Mesenchymal stem cell (in vitro differentiated cells and primary cell): ENCODE measurements at regions not wholly inside any gene's neighbourhood (a gene's known extent, or its start where the extent isn't known, plus 50 kb on each side); places are given as distances from the start of the nearest gene placed in this dataset.

Source experiments
- DNase-seq: peaks from one replicate; pipeline ENCODE4 v3.0.0-alpha.2; 2013
- H2AFZ ChIP-seq: one replicate; pipeline ENCODE4 v1.6.1; 2013; ENCODE audit warnings: low read depth, mild to moderate bottlenecking, control low read depth, inconsistent platforms, low read length, moderate library complexity
- H2AK5ac ChIP-seq: 2 replicates; pipeline ENCODE4 v1.6.1; 2013; ENCODE audit warnings: low read length, moderate library complexity, mild to moderate bottlenecking, inconsistent platforms; ENCODE audit not compliant: severe bottlenecking
- H2BK120ac ChIP-seq: one replicate; pipeline ENCODE4 v1.6.1; 2013; ENCODE audit warnings: low read depth, mild to moderate bottlenecking, inconsistent platforms, low read length, moderate library complexity
- H2BK12ac ChIP-seq, 2 experiments: one replicate each; pipeline ENCODE4 v1.6.1; 2013; ENCODE audit warnings: inconsistent platforms in 2 of 2, low read length in 2 of 2, mild to moderate bottlenecking in 2 of 2, moderate library complexity in 2 of 2, control low read depth in 1 of 2
- H2BK15ac ChIP-seq: one replicate; pipeline ENCODE4 v1.6.1; 2013; ENCODE audit warnings: mild to moderate bottlenecking, low read depth, inconsistent platforms; ENCODE audit not compliant: poor library complexity, severe bottlenecking
- H2BK5ac ChIP-seq: 2 replicates; pipeline ENCODE4 v1.6.1; 2013; ENCODE audit warnings: low read depth, mild to moderate bottlenecking, low read length, control low read depth, inconsistent platforms; ENCODE audit not compliant: poor library complexity, severe bottlenecking
- H3K14ac ChIP-seq, 2 experiments: one replicate each; pipeline ENCODE4 v1.6.1; 2013; ENCODE audit warnings: inconsistent platforms in 2 of 2, low read length in 2 of 2, control low read depth in 1 of 2, mild to moderate bottlenecking in 1 of 2, moderate library complexity in 1 of 2
- H3K18ac ChIP-seq, 2 experiments: one replicate each; pipeline ENCODE4 v1.6.1; 2013; ENCODE audit warnings: inconsistent platforms in 2 of 2, low read length in 2 of 2, control low read depth in 1 of 2, low read depth in 1 of 2, mild to moderate bottlenecking in 1 of 2
- H3K23ac ChIP-seq, 2 experiments: one replicate each; pipeline ENCODE4 v1.6.1; 2013; ENCODE audit warnings: inconsistent platforms in 2 of 2, low read length in 2 of 2, mild to moderate bottlenecking in 2 of 2, moderate library complexity in 2 of 2, control low read depth in 1 of 2
- H3K27ac ChIP-seq: 2 replicates; pipeline ENCODE4 v1.5.1; 2013; ENCODE audit warnings: mild to moderate bottlenecking, moderate library complexity, low read length, control low read depth, inconsistent platforms; ENCODE audit not compliant: poor library complexity, severe bottlenecking
- H3K27me3 ChIP-seq, 2 experiments: 2 replicates each; pipeline versions ENCODE4 v1.6.1 to v1.7.0; 2013; ENCODE audit warnings: low read length in 2 of 2, mild to moderate bottlenecking in 2 of 2, moderate library complexity in 2 of 2, control low read depth in 1 of 2, inconsistent platforms in 1 of 2; ENCODE audit not compliant: control insufficient read depth in 1 of 2, insufficient read depth in 1 of 2
- H3K36me3 ChIP-seq, 2 experiments: 2 replicates each; pipeline versions ENCODE4 v1.6.1 to v1.7.0; 2013; ENCODE audit warnings: low read length in 2 of 2, control low read depth in 1 of 2, inconsistent platforms in 1 of 2, low read depth in 1 of 2, mild to moderate bottlenecking in 1 of 2; ENCODE audit not compliant: insufficient read depth in 2 of 2, control insufficient read depth in 1 of 2
- H3K4ac ChIP-seq, 2 experiments: one replicate each; pipeline ENCODE4 v1.6.1; 2013; ENCODE audit warnings: inconsistent platforms in 2 of 2, low read length in 2 of 2, mild to moderate bottlenecking in 2 of 2, moderate library complexity in 2 of 2, control low read depth in 1 of 2, low read depth in 1 of 2
- H3K4me1 ChIP-seq: 2 replicates; pipeline ENCODE4 v1.6.1; 2013; ENCODE audit warnings: low read depth, low read length, control low read depth; ENCODE audit not compliant: control insufficient read depth, insufficient read depth
- H3K4me2 ChIP-seq: 2 replicates; pipeline ENCODE4 v1.6.1; 2013; ENCODE audit warnings: low read length, mild to moderate bottlenecking, inconsistent platforms; ENCODE audit not compliant: poor library complexity, severe bottlenecking
- H3K4me3 ChIP-seq, 2 experiments: 2 replicates each; pipeline versions ENCODE4 v1.5.1 to v1.7.0; 2013; ENCODE audit warnings: low read length in 2 of 2, mild to moderate bottlenecking in 2 of 2, control low read depth in 1 of 2, low read depth in 1 of 2; ENCODE audit not compliant: insufficient read depth in 1 of 2
- H3K79me1 ChIP-seq: replicated peaks from 2 replicates; pipeline ENCODE4 v1.6.1; 2013; ENCODE audit warnings: mild to moderate bottlenecking, control low read depth, low read length, inconsistent platforms; ENCODE audit not compliant: poor library complexity, severe bottlenecking
- H3K9ac ChIP-seq: 2 replicates; pipeline ENCODE4 v1.7.0; 2013; ENCODE audit warnings: mild to moderate bottlenecking, low read length, moderate library complexity
- H3K9me3 ChIP-seq: 2 replicates; pipeline ENCODE4 v1.7.0; 2013; ENCODE audit warnings: mild to moderate bottlenecking, low read length; ENCODE audit not compliant: control insufficient read depth
- H4K8ac ChIP-seq: one replicate; pipeline ENCODE4 v1.6.1; 2013; ENCODE audit warnings: inconsistent platforms, mild to moderate bottlenecking, low read length, moderate library complexity
- H4K91ac ChIP-seq: one replicate; pipeline ENCODE4 v1.6.1; 2013; ENCODE audit warnings: mild to moderate bottlenecking, low read length, inconsistent platforms
- WGBS: methylation state at CpG from one replicate; pipeline ENCODE4 v1.1.7; 2013; ENCODE audit warnings: mixed read lengths; 5-methylcytosine and 5-hydroxymethylcytosine counted together

GRCh38 chr6:73956305-73956704, 260.3 kb downstream of the CD109 start:
- Histone ChIP-seq H2BK12ac (no peak overlapping the region), H2AK5ac (no peak overlapping the region), H3K79me1 (no peaks in the 10 kb centered on the region), H3K9ac (no peak overlapping the region), H3K23ac (no peak overlapping the region), H3K4me3 (no peak overlapping the region), H3K9me3 (no peaks in the 10 kb centered on the region), H2BK120ac (no peak overlapping the region), H3K14ac (no peak overlapping the region), H3K27ac (no peak overlapping the region), H3K18ac (no peak overlapping the region), H2AFZ (no peak overlapping the region), H3K4me1 (no peaks in the 10 kb centered on the region), H3K4ac (no peak overlapping the region), H3K27me3 (no peaks in the 10 kb centered on the region), H3K36me3 (no peaks in the 10 kb centered on the region), H2BK5ac (no peak overlapping the region), H3K4me2 (no peak overlapping the region), H2BK15ac (no peak overlapping the region), H4K8ac (no peak overlapping the region), H4K91ac (no peak overlapping the region)
- DNase-seq, result no peak
- 90% methylated on average over 1 of the region's 1 CpG for WGBS

GRCh38 chr6:73955800-73956199, 259.8 kb downstream of the CD109 start:
- Histone ChIP-seq H3K27me3 (no peaks in the 10 kb centered on the region), H3K27ac (no peak overlapping the region), H2AK5ac (no peak overlapping the region), H3K4ac (no peak overlapping the region), H3K79me1 (no peaks in the 10 kb centered on the region), H3K4me3 (no peak overlapping the region), H2AFZ (no peak overlapping the region), H3K36me3 (no peaks in the 10 kb centered on the region), H3K23ac (no peak overlapping the region), H3K4me1 (no peaks in the 10 kb centered on the region), H3K9me3 (no peaks in the 10 kb centered on the region), H3K9ac (no peak overlapping the region), H2BK15ac (no peak overlapping the region), H3K18ac (no peak overlapping the region), H3K14ac (no peak overlapping the region), H4K8ac (no peak overlapping the region), H2BK120ac (no peak overlapping the region), H3K4me2 (no peak overlapping the region), H2BK5ac (no peak overlapping the region), H2BK12ac (no peak overlapping the region), H4K91ac (no peak overlapping the region)
- no peak for DNase-seq
- 80% methylated on average over 2 of the region's 4 CpGs for WGBS

- no peaks in the 10 kb centered on the region for H3K9me3 ChIP-seq
- DNase-seq, result no peak
Measured at GRCh38 chr6:73954881-73955280, 258.9 kb downstream of the CD109 start.

GRCh38 chr6:73951183-73951582, 255.2 kb downstream of the CD109 start:
- Histone ChIP-seq H2AK5ac (no peak overlapping the region), H4K91ac (no peak overlapping the region), H3K4me2 (no peak overlapping the region), H3K27me3 (no peaks in the 10 kb centered on the region), H3K4me1 (no peaks in the 10 kb centered on the region), H3K9ac (no peak overlapping the region), H3K23ac (no peak overlapping the region), H2BK12ac (no peak overlapping the region), H2BK120ac (no peak overlapping the region), H3K27ac (no peak overlapping the region), H3K4me3 (no peak overlapping the region), H3K4ac (no peak overlapping the region), H3K79me1 (no peaks in the 10 kb centered on the region), H3K18ac (no peak overlapping the region), H2BK15ac (no peak overlapping the region), H3K36me3 (no peaks in the 10 kb centered on the region), H2AFZ (no peak overlapping the region), H3K14ac (no peak overlapping the region), H3K9me3 (no peaks in the 10 kb centered on the region), H4K8ac (no peak overlapping the region), H2BK5ac (no peak overlapping the region)
- no peak for DNase-seq

More at GRCh38 chr6:73954881-73955280, 258.9 kb downstream of the CD109 start:
- Histone ChIP-seq H2BK15ac (no peak overlapping the region), H3K27me3 (no peaks in the 10 kb centered on the region), H2AFZ (no peak overlapping the region), H3K79me1 (no peaks in the 10 kb centered on the region), H2BK120ac (no peak overlapping the region), H3K36me3 (no peaks in the 10 kb centered on the region), H3K23ac (no peak overlapping the region), H3K18ac (no peak overlapping the region), H4K8ac (no peak overlapping the region), H2BK5ac (no peak overlapping the region), H3K4me2 (no peak overlapping the region), H3K4ac (no peak overlapping the region), H2BK12ac (no peak overlapping the region), H3K14ac (no peak overlapping the region), H4K91ac (no peak overlapping the region), H2AK5ac (no peak overlapping the region), H3K9ac (no peak overlapping the region), H3K27ac (no peak overlapping the region), H3K4me3 (no peak overlapping the region), H3K4me1 (no peaks in the 10 kb centered on the region)
